HG02610 (cell line): ENCODE measurements at regions not wholly inside any gene's neighbourhood (a gene's known extent, or its start where the extent isn't known, plus 50 kb on each side); places are given as distances from the start of the nearest gene placed in this dataset.

Experiments
- ATAC-seq: cut with Tn5 transposase; IDR thresholded peaks from one replicate; pipeline ENCODE4 v1.9.1; 2021; ENCODE audit warnings: mild to moderate bottlenecking, moderate library complexity; ENCODE audit not compliant: unreplicated experiment

GRCh38 chr6:1091900-1092299, 220.0 kb upstream of the FOXQ1 start:
- no peak for ATAC-seq

GRCh38 chr6:1089859-1090258, 222.0 kb upstream of the FOXQ1 start:
- no peak for ATAC-seq

- no peak for ATAC-seq
Measured at GRCh38 chr6:1088492-1089001, 223.4 kb upstream of the FOXQ1 start.

GRCh38 chr6:1087154-1087843, 224.6 kb upstream of the FOXQ1 start:
- no peak for ATAC-seq

- no peak for ATAC-seq
Measured at GRCh38 chr6:1086446-1087153, 225.3 kb upstream of the FOXQ1 start.

GRCh38 chr6:1082285-1082935, 229.5 kb upstream of the FOXQ1 start:
- ATAC-seq, result no peak

- no peak for ATAC-seq
Measured at GRCh38 chr6:1081551-1082284, 230.2 kb upstream of the FOXQ1 start.

- no peak for ATAC-seq
Measured at GRCh38 chr6:1080453-1081337, 231.2 kb upstream of the FOXQ1 start.

- no peak for ATAC-seq
Measured at GRCh38 chr6:1079525-1079924, 232.4 kb upstream of the FOXQ1 start.

GRCh38 chr6:1077478-1078416, 234.2 kb upstream of the FOXQ1 start:
- no peak for ATAC-seq

GRCh38 chr6:1076531-1077459, 235.1 kb upstream of the FOXQ1 start:
- no peak for ATAC-seq

GRCh38 chr6:1075880-1076279, 236.0 kb upstream of the FOXQ1 start:
- ATAC-seq, result no peak

- ATAC-seq, result no peak
Measured at GRCh38 chr6:1075444-1075843, 236.5 kb upstream of the FOXQ1 start.

GRCh38 chr6:1070085-1070521, 241.8 kb upstream of the FOXQ1 start:
- ATAC-seq, result no peak

GRCh38 chr6:1068905-1069304, 243.0 kb upstream of the FOXQ1 start:
- ATAC-seq, result no peak

- no peak for ATAC-seq
Measured at GRCh38 chr6:1068068-1068467, 243.8 kb upstream of the FOXQ1 start.

- ATAC-seq, result no peak
Measured at GRCh38 chr6:1067346-1067745, 244.6 kb upstream of the FOXQ1 start.
